ENCODE measurements at regions not wholly inside any gene's neighbourhood (a gene's known extent, or its start where the extent isn't known, plus 50 kb on each side); places are given as distances from the start of the nearest gene placed in this dataset.
"Not testable (repeated sequence)": the region's sequence is repeated elsewhere in the genome, so short reads cannot be mapped to it uniquely, and the experiment has no call there.

- H3K9ac ChIP-seq (ENCODE audit: insufficient read depth, low read depth, low read length), result no peak overlapping the region
- BruUV-seq (replicated peaks), result no TSS peak
- H3K4me1 ChIP-seq (ENCODE audit: insufficient read depth, low read length), result no peaks in the 10 kb centered on the region
- no peak overlapping the region for H2AFZ ChIP-seq (ENCODE audit: low read length)
- no peaks in the 10 kb centered on the region for H3K79me2 ChIP-seq (ENCODE audit: insufficient read depth, low read length)
- ATAC-seq, result no peak
- no peaks in the 10 kb centered on the region; a peak in 1 of 5 replicates for H3K27me3 ChIP-seq (ENCODE audit: control insufficient read depth in 1 of 2, insufficient read depth in 2 of 2, low read length in 2 of 2)
- no peak for FAIRE-seq
- WGBS (ENCODE audit: low lambda C conversion rate), result 17% methylated on average over 2 of the region's 2 CpGs
- intact Hi-C loops (cut with micrococcal nuclease; ENCODE audit: unreplicated experiment) (no loop called here), in situ Hi-C loops (cut with HindIII; ENCODE audit: extremely low pct_ligation_motif_present, low pct_unique_long_range_greater_than_20kb) (no loop called here)
- TF ChIP-seq NFYC (CRISPR knock-in tag; IDR thresholded peaks at IDR 0.05) (no peak), E2F5 (CRISPR knock-in tag; conservative IDR thresholded peaks at IDR 0.05) (no peak), ZNF883 (CRISPR knock-in tag; IDR thresholded peaks at IDR 0.05; ENCODE audit: not compliant biosample characterization) (no peak), RXRB (CRISPR knock-in tag; IDR thresholded peaks at IDR 0.05; ENCODE audit: borderline replicate concordance) (no peak), KDM5A (IDR thresholded peaks at IDR 0.05; ENCODE audit: borderline replicate concordance, low read length) (no peak)
- H3K4me2 ChIP-seq (ENCODE audit: low read depth, low read length), result no peak overlapping the region
- ChIA-PET POLR2A (no interaction called here), CTCF (ENCODE audit: low intra/inter-chr PET ratio, low total read pairs) (no interaction called here)
- H3K36me3 ChIP-seq (replicated peaks in 1 of 2; ENCODE audit: control insufficient read depth in 1 of 2, insufficient read depth in 2 of 2, low read length in 2 of 2), result no peaks in the 10 kb centered on the region
- no peak for DNase-seq (ENCODE audit: low spot score)
- H3K4me3 ChIP-seq (replicated peaks in 1 of 3; ENCODE audit: insufficient read depth in 1 of 3, low read depth in 2 of 3, low read length in 3 of 3), result no peak overlapping the region
- H4K20me1 ChIP-seq (ENCODE audit: insufficient read depth, low read length), result no peaks in the 10 kb centered on the region
- H3K27ac ChIP-seq (ENCODE audit: extremely low read length, insufficient read depth, low read length), result no peak overlapping the region
- H3K9me3 ChIP-seq (ENCODE audit: low read length), result peaks cover 71% of the 10 kb centered on the region
Observed at GRCh38 chr4:58301376-58301999, 1191.3 kb upstream of the IGFBP7 start.

- Histone ChIP-seq H3K9me3 (ENCODE audit: low read length) (peaks cover 60% of the 10 kb centered on the region), H3K4me3 (replicated peaks in 1 of 3; ENCODE audit: insufficient read depth in 1 of 3, low read depth in 2 of 3, low read length in 3 of 3) (no peak overlapping the region), H3K27ac (ENCODE audit: extremely low read length, insufficient read depth, low read length) (no peak overlapping the region), H3K9ac (ENCODE audit: insufficient read depth, low read depth, low read length) (no peak overlapping the region), H3K27me3 (ENCODE audit: control insufficient read depth in 1 of 2, insufficient read depth in 2 of 2, low read length in 2 of 2) (no peaks in the 10 kb centered on the region), H3K4me1 (ENCODE audit: insufficient read depth, low read length) (no peaks in the 10 kb centered on the region), H3K4me2 (ENCODE audit: low read depth, low read length) (no peak overlapping the region), H3K79me2 (ENCODE audit: insufficient read depth, low read length) (no peaks in the 10 kb centered on the region), H4K20me1 (ENCODE audit: insufficient read depth, low read length) (no peaks in the 10 kb centered on the region), H3K36me3 (replicated peaks in 1 of 2; ENCODE audit: control insufficient read depth in 1 of 2, insufficient read depth in 2 of 2, low read length in 2 of 2) (no peaks in the 10 kb centered on the region), H2AFZ (ENCODE audit: low read length) (no peak overlapping the region)
- POLR2A ChIA-PET, result no interaction called here
- intact Hi-C loops (cut with micrococcal nuclease; ENCODE audit: unreplicated experiment) (no loop called here), in situ Hi-C loops (cut with HindIII; ENCODE audit: extremely low pct_ligation_motif_present, low pct_unique_long_range_greater_than_20kb) (no loop called here)
- CTCF ChIA-PET (ENCODE audit: low intra/inter-chr PET ratio, low total read pairs), result no interaction called here
- FAIRE-seq, result no peak
- ATAC-seq, result no peak
- no TSS peak for BruUV-seq (replicated peaks)
- TF ChIP-seq NFRKB (IDR thresholded peaks at IDR 0.05) (no peak), MIXL1 (CRISPR knock-in tag; IDR thresholded peaks at IDR 0.05) (no peak), SOX13 (IDR thresholded peaks at IDR 0.05) (no peak), SOX13 (CRISPR knock-in tag; conservative IDR thresholded peaks at IDR 0.05 in 1 of 2, IDR thresholded peaks at IDR 0.05 in 1 of 2) (no peak), ZEB1 (IDR thresholded peaks at IDR 0.05; ENCODE audit: insufficient replicate concordance, low read depth) (no peak)
- DNase-seq (ENCODE audit: low spot score), result no peak
- WGBS (ENCODE audit: low lambda C conversion rate), result 1% methylated on average over 4 of the region's 4 CpGs
Observed at GRCh38 chr4:58286335-58286734, 1176.2 kb upstream of the IGFBP7 start.

GRCh38 chr4:58280928-58281327, 1170.7 kb upstream of the IGFBP7 start:
- H3K27ac ChIP-seq (ENCODE audit: extremely low read length, insufficient read depth, low read length); intact Hi-C loops (cut with micrococcal nuclease; ENCODE audit: unreplicated experiment); FAIRE-seq; H3K9ac ChIP-seq (ENCODE audit: insufficient read depth, low read depth, low read length); H3K79me2 ChIP-seq (ENCODE audit: insufficient read depth, low read length); in situ Hi-C loops (cut with HindIII; ENCODE audit: extremely low pct_ligation_motif_present, low pct_unique_long_range_greater_than_20kb); H2AFZ ChIP-seq (ENCODE audit: low read length); POLR2A ChIA-PET; DNase-seq (ENCODE audit: low spot score); H3K4me1 ChIP-seq (ENCODE audit: insufficient read depth, low read length); H4K20me1 ChIP-seq (ENCODE audit: insufficient read depth, low read length); BruUV-seq (replicated peaks); H3K36me3 ChIP-seq (replicated peaks in 1 of 2; ENCODE audit: control insufficient read depth in 1 of 2, insufficient read depth in 2 of 2, low read length in 2 of 2); CTCF ChIA-PET (ENCODE audit: low intra/inter-chr PET ratio, low total read pairs); H3K27me3 ChIP-seq (ENCODE audit: control insufficient read depth in 1 of 2, insufficient read depth in 2 of 2, low read length in 2 of 2); H3K4me3 ChIP-seq (replicated peaks in 1 of 3; ENCODE audit: insufficient read depth in 1 of 3, low read depth in 2 of 3, low read length in 3 of 3); H3K4me2 ChIP-seq (ENCODE audit: low read depth, low read length); ATAC-seq: not testable (repeated sequence)
- WGBS (ENCODE audit: low lambda C conversion rate), result 0% methylated on average over 2 of the region's 2 CpGs
- peaks cover 67% of the 10 kb centered on the region for H3K9me3 ChIP-seq (ENCODE audit: low read length)

Measured in HepG2 (cell line).